ENCODE measurements at regions not wholly inside any gene's neighbourhood (a gene's known extent, or its start where the extent isn't known, plus 50 kb on each side); places are given as distances from the start of the nearest gene placed in this dataset.

- no peak for TF ChIP-seq SMC3 (IDR thresholded peaks at IDR 0.05; ENCODE audit: low read depth, low read length)
- no peak for TF ChIP-seq YY1 (IDR thresholded peaks at IDR 0.05; ENCODE audit: low read depth)
These were observed 816.3 kb upstream of the HS3ST1 start for GRCh38 chr4:12244973-12245372.
